Activated CD4-positive, alpha-beta T cell treated with anti-CD3 and anti-CD28 coated beads, Interleukin-2, amount 10 ng/mL, durations not matched to agents 7 days and 5 days (primary cell): ENCODE measurements at regions not wholly inside any gene's neighbourhood (a gene's known extent, or its start where the extent isn't known, plus 50 kb on each side); places are given as distances from the start of the nearest gene placed in this dataset.
A peak's percentile ranks its signal among the peaks of the same experiment; 100 is the strongest.
"Not testable (repeated sequence)": the region's sequence is repeated elsewhere in the genome, so short reads cannot be mapped to it uniquely, and the experiment has no call there.

Experiments used
- CTCF ChIA-PET: fragments of 350-600 bp; sonication (Branson Sonifier 250); formaldehyde crosslinking; loops from one replicate; lab custom pipeline; 2021; ENCODE audit warnings: antibody characterized with exemption; lab: Charles Lee
- POLR2A ChIA-PET: fragments of 350-600 bp; sonication (Branson Sonifier 250); formaldehyde crosslinking; loops from one replicate; lab custom pipeline; 2021; ENCODE audit warnings: antibody characterized with exemption; lab: Charles Lee
- DNase-seq: peaks from one replicate; pipeline ENCODE4 v3.0.0-alpha.2; 2020
- H3K27ac Mint-ChIP-seq: one replicate; pipeline ENCODE4 v1.8.0; 2021; ENCODE audit warnings: mild to moderate bottlenecking, moderate library complexity, mixed read lengths
- H3K27me3 Mint-ChIP-seq: one replicate; pipeline ENCODE4 v1.8.0; 2021; ENCODE audit warnings: mixed read lengths
- H3K36me3 Mint-ChIP-seq: one replicate; pipeline ENCODE4 v1.8.0; 2021; ENCODE audit warnings: low read depth, mixed read lengths
- H3K4me1 Mint-ChIP-seq: one replicate; pipeline ENCODE4 v1.8.0; 2021; ENCODE audit warnings: mixed read lengths
- H3K4me3 Mint-ChIP-seq: one replicate; pipeline ENCODE4 v1.8.0; 2021; ENCODE audit warnings: mild to moderate bottlenecking, moderate library complexity, mixed read lengths
- H3K9me3 Mint-ChIP-seq: one replicate; pipeline ENCODE4 v1.8.0; 2021; ENCODE audit warnings: mixed read lengths

DNA sequence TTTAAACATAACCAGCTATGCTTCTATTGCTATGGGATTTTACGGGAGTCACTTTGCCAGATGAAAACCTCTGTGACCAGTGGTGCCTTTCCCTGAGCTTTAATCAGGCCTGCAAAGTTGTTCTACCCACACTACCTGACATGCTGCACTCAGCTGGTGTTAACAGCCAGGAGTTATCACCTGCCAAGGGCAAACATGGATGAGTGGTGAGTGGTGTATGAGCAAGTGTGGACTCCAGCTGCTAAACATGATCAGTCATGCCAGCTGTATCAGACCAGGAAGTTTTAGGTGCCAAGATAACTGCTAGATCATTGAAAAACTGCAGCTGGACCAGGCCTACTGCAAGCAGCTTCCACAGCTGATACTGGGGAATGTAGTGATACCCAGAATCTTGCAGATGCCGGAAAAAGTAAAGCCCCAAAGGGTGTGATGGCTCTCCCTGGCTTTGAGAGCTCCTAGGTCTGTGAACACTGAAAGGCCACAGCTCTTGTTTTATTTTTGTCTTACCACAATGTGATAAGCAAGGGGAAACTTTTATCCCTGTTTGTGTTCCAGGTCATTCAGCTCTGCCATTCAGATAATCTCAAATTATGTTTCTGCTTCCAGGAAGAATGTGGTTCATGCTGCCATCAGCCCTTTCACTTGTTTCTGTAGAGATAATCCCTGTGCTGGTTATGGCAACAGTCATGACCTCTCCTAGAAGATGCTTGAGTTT lies 163.5 kb downstream of the CDY2B start:
- CTCF ChIA-PET, H3K4me3 Mint-ChIP-seq, H3K9me3 Mint-ChIP-seq, H3K27me3 Mint-ChIP-seq, H3K27ac Mint-ChIP-seq, DNase-seq, H3K4me1 Mint-ChIP-seq, POLR2A ChIA-PET, H3K36me3 Mint-ChIP-seq: not testable (repeated sequence)

DNA sequence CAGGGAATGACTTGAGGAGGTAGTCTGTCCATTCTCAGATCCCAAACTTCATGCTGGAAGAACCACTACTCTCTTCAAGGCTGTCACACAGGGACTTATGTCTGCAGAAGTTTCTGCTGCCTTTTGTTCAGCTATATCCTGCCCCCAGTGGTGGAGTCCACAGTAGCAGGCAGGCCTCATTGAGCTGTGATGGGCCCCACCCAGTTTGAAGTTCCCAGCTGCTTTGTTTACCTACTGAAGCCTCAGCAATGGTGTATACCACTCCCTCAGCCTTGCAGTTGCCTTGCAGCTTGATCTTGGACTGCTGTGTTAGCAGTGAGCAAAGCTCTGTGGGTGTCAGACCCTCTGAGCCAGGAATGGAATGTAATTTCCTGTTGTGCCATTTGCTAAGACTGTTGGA lies 212.0 kb downstream of the CDY2B start:
- CTCF ChIA-PET, H3K4me3 Mint-ChIP-seq: not testable (repeated sequence)

GRCh38 chrY:17643052-17643451 lies 237.0 kb downstream of the CDY2B start:
- H3K36me3 Mint-ChIP-seq, CTCF ChIA-PET, H3K4me3 Mint-ChIP-seq, POLR2A ChIA-PET, H3K27ac Mint-ChIP-seq, H3K4me1 Mint-ChIP-seq, H3K27me3 Mint-ChIP-seq, H3K9me3 Mint-ChIP-seq, DNase-seq: not testable (repeated sequence)

More for the DNA sequence above, 212.0 kb downstream of the CDY2B start:
- H3K36me3 Mint-ChIP-seq, H3K27ac Mint-ChIP-seq, H3K9me3 Mint-ChIP-seq, H3K27me3 Mint-ChIP-seq, H3K4me1 Mint-ChIP-seq, POLR2A ChIA-PET, DNase-seq: not testable (repeated sequence)

- H3K36me3 Mint-ChIP-seq, H3K27ac Mint-ChIP-seq, H3K4me3 Mint-ChIP-seq, DNase-seq, CTCF ChIA-PET, POLR2A ChIA-PET, H3K27me3 Mint-ChIP-seq, H3K4me1 Mint-ChIP-seq, H3K9me3 Mint-ChIP-seq: not testable (repeated sequence)
Observed at GRCh38 chrY:17634484-17634883, 245.5 kb downstream of the CDY2B start.

- POLR2A ChIA-PET, H3K4me3 Mint-ChIP-seq, CTCF ChIA-PET, H3K27me3 Mint-ChIP-seq, H3K36me3 Mint-ChIP-seq, H3K9me3 Mint-ChIP-seq, DNase-seq, H3K4me1 Mint-ChIP-seq, H3K27ac Mint-ChIP-seq: not testable (repeated sequence)
Observed at GRCh38 chrY:17611256-17611655, 268.8 kb downstream of the CDY2B start.

- DNase-seq, H3K27ac Mint-ChIP-seq, H3K9me3 Mint-ChIP-seq, POLR2A ChIA-PET, H3K36me3 Mint-ChIP-seq, CTCF ChIA-PET, H3K27me3 Mint-ChIP-seq, H3K4me1 Mint-ChIP-seq, H3K4me3 Mint-ChIP-seq: not testable (repeated sequence)
Observed at GRCh38 chrY:17610649-17611048, 269.4 kb downstream of the CDY2B start.

DNA sequence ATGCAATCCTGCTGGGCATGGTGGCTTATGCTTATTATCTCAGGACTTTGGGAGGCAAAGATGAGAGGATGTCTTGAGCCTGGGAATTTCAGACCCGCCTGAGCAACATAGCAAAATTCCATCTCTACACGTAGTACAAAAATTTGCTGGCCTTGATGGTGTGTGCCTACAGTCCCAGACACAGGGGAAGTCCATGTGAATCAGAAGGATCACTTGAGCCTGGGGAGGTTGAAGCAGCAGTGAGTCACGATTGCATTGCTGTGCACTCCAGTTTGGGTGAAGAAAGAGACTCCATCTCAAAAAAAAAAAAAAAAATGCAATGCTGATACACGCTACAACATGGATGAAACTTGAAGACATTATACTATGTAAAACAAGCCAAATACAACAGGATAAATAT lies 272.9 kb downstream of the CDY2B start:
- POLR2A ChIA-PET, H3K4me1 Mint-ChIP-seq, DNase-seq, H3K4me3 Mint-ChIP-seq, H3K9me3 Mint-ChIP-seq, H3K27ac Mint-ChIP-seq, H3K27me3 Mint-ChIP-seq, H3K36me3 Mint-ChIP-seq, CTCF ChIA-PET: not testable (repeated sequence)

- H3K4me3 Mint-ChIP-seq, H3K36me3 Mint-ChIP-seq, POLR2A ChIA-PET, H3K4me1 Mint-ChIP-seq, H3K9me3 Mint-ChIP-seq, H3K27me3 Mint-ChIP-seq, DNase-seq, H3K27ac Mint-ChIP-seq, CTCF ChIA-PET: not testable (repeated sequence)
Observed at GRCh38 chrY:17599263-17599662, 280.8 kb downstream of the CDY2B start.

DNA sequence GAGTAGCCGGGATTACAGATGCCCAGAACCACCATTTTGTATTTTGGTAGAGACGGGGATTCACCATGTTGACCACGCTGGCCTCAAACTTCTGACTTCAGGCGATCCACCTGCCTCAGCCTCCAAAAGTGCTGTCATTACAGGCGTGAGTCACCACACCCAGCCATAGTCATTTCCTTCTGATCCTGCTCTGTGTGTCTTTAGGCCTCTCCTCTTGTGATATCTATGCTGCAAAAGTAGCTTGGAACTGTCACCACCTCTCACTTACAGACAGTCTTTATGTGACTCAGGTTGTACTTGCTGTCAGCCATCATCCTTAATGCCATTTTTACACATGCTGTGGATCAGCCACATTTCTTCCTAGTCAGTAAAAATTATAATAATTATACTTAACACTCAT lies 286.3 kb downstream of the CDY2B start:
- DNase-seq, H3K9me3 Mint-ChIP-seq, H3K36me3 Mint-ChIP-seq, H3K4me1 Mint-ChIP-seq, CTCF ChIA-PET, POLR2A ChIA-PET, H3K4me3 Mint-ChIP-seq, H3K27ac Mint-ChIP-seq, H3K27me3 Mint-ChIP-seq: not testable (repeated sequence)

GRCh38 chrY:17579956-17580519 lies 300.0 kb downstream of the CDY2B start:
- POLR2A ChIA-PET, H3K36me3 Mint-ChIP-seq, H3K9me3 Mint-ChIP-seq, H3K27me3 Mint-ChIP-seq, H3K27ac Mint-ChIP-seq, CTCF ChIA-PET, H3K4me3 Mint-ChIP-seq, H3K4me1 Mint-ChIP-seq, DNase-seq: not testable (repeated sequence)

- H3K9me3 Mint-ChIP-seq, POLR2A ChIA-PET, H3K4me1 Mint-ChIP-seq, H3K36me3 Mint-ChIP-seq, CTCF ChIA-PET, DNase-seq, H3K27me3 Mint-ChIP-seq: not testable (repeated sequence)
- H3K27ac Mint-ChIP-seq = peak overlapping the region; percentile 57
- peak overlapping the region; percentile 47 for H3K4me3 Mint-ChIP-seq
Observed at GRCh38 chrY:17579131-17579955, 300.7 kb downstream of the CDY2B start.

DNA sequence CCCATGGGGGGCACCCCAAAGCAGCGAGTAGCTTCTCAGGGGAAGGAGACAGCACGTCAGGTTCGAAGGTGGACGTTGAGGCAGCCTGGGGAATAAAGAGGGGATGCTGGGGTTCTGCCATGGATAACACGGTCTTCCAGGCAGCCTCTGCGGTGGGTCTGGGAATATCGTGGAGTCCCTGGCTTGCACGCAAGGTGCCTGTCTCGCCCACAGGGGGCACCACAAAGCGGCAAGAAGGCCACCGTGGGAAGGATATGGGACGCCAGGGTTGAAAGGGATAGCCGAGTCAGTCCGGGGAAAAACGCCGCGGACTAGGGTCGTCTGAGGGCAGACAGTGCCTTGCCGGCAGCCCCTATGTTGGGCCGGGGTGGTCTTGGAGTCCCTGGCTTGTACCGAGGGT lies 316.9 kb downstream of the CDY2B start:
- H3K36me3 Mint-ChIP-seq, H3K4me1 Mint-ChIP-seq, POLR2A ChIA-PET, H3K27ac Mint-ChIP-seq, DNase-seq, CTCF ChIA-PET, H3K4me3 Mint-ChIP-seq, H3K9me3 Mint-ChIP-seq, H3K27me3 Mint-ChIP-seq: not testable (repeated sequence)
